Upper lobe of left lung (tissue), 4 donors: ENCODE measurements at regions not wholly inside any gene's neighbourhood (a gene's known extent, or its start where the extent isn't known, plus 50 kb on each side); places are given as distances from the start of the nearest gene placed in this dataset.

Experiments
- CTCF ChIP-seq, 6 experiments: fragments of 450-650 bp in 4 of 6; fragments of 200-600 bp in 2 of 6; sonication (generic) in 2 of 6; IDR thresholded peaks; one replicate each; pipeline ENCODE4 v1.5.1; 2016 to 2019; ENCODE audit warnings: antibody characterized with exemption in 6 of 6
- EP300 ChIP-seq, 4 donors: sonication (generic); formaldehyde crosslinking; IDR thresholded peaks; one replicate each; pipeline ENCODE4 v1.5.1; 2017; ENCODE audit warnings: antibody characterized with exemption in 4 of 4, control low read depth in 2 of 4
- POLR2A ChIP-seq, 4 donors: fragments of 450-650 bp; IDR thresholded peaks; one replicate each; pipeline ENCODE4 v1.5.1; 2016 to 2017; ENCODE audit warnings: antibody characterized with exemption in 4 of 4, mild to moderate bottlenecking in 2 of 4

- no peak for TF ChIP-seq CTCF (IDR thresholded peaks at IDR 0.05)
- no peak for TF ChIP-seq POLR2A (IDR thresholded peaks at IDR 0.05)
- TF ChIP-seq EP300 (IDR thresholded peaks at IDR 0.05): no peak
Observed at GRCh38 chr2:16169381-16169960, 229.1 kb downstream of the MYCN start.
